ENCODE measurements at regions not wholly inside any gene's neighbourhood (a gene's known extent, or its start where the extent isn't known, plus 50 kb on each side); places are given as distances from the start of the nearest gene placed in this dataset.

DNA sequence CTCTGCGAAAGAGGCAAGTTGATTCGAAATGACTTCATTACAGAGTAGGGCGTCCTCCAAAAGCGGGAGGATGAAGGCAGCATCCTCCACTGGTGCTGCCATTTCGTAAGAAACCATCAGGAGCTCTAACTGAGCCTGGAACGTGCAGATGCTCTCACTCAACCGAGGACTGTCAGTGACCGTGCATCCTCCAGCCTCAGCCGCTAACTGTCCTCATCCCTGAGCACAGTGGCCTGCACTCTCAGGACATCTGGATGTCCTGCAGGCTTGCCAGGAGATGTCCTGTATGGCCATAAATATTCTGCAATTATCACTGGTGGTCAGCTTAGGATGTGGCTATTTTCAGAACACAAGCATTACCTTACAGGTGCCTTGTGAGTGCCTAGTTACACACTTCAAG is 107.1 kb upstream of the ADRA2C start:
- no peak overlapping the region for H3K27ac Mint-ChIP-seq (ENCODE audit: unreplicated experiment)
- TF ChIP-seq, protein P1, sequence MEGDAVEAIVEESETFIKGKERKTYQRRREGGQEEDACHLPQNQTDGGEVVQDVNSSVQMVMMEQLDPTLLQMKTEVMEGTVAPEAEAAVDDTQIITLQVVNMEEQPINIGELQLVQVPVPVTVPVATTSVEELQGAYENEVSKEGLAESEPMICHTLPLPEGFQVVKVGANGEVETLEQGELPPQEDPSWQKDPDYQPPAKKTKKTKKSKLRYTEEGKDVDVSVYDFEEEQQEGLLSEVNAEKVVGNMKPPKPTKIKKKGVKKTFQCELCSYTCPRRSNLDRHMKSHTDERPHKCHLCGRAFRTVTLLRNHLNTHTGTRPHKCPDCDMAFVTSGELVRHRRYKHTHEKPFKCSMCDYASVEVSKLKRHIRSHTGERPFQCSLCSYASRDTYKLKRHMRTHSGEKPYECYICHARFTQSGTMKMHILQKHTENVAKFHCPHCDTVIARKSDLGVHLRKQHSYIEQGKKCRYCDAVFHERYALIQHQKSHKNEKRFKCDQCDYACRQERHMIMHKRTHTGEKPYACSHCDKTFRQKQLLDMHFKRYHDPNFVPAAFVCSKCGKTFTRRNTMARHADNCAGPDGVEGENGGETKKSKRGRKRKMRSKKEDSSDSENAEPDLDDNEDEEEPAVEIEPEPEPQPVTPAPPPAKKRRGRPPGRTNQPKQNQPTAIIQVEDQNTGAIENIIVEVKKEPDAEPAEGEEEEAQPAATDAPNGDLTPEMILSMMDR (IDR thresholded peaks at IDR 0.05; ENCODE audit: insufficient read depth in 1 of 2, low read depth in 1 of 2, low read length in 1 of 2, severe bottlenecking in 1 of 2, unreplicated experiment in 1 of 2), result no peak
- DNase-seq, result no peak
- no peaks in the 10 kb centered on the region for H3K4me1 ChIP-seq
- no peaks in the 10 kb centered on the region for H3K27me3 ChIP-seq (replicated peaks; ENCODE audit: control insufficient read depth, insufficient read depth, low read length)
- H3K36me3 Mint-ChIP-seq (ENCODE audit: insufficient read depth, unreplicated experiment), result no peaks in the 10 kb centered on the region
- H3K9me3 Mint-ChIP-seq (ENCODE audit: unreplicated experiment), result no peaks in the 10 kb centered on the region
- H3K4me1 Mint-ChIP-seq (ENCODE audit: low read depth, unreplicated experiment), result no peaks in the 10 kb centered on the region
- no peaks in the 10 kb centered on the region for H3K36me3 ChIP-seq (ENCODE audit: control insufficient read depth, insufficient read depth, low read length)
- no peaks in the 10 kb centered on the region for H3K9me3 ChIP-seq
- ChIA-PET CTCF (no interaction called here), POLR2A (interaction anchor here (0.6 kb wide), 1 partner anchor 135 kb away, joined by 4 read pairs; no protein-coding TSS in a partner anchor)
- intact Hi-C loops (cut with micrococcal nuclease; ENCODE audit: unreplicated experiment), result no loop called here
- BruUV-seq (replicated peaks), result no TSS peak
- H3K27me3 Mint-ChIP-seq (ENCODE audit: insufficient read depth, unreplicated experiment), result no peaks in the 10 kb centered on the region
- H3K4me3 ChIP-seq (ENCODE audit: low read depth, low read length), result no peak overlapping the region
- H3K4me3 Mint-ChIP-seq (ENCODE audit: unreplicated experiment), result no peak overlapping the region

DNA sequence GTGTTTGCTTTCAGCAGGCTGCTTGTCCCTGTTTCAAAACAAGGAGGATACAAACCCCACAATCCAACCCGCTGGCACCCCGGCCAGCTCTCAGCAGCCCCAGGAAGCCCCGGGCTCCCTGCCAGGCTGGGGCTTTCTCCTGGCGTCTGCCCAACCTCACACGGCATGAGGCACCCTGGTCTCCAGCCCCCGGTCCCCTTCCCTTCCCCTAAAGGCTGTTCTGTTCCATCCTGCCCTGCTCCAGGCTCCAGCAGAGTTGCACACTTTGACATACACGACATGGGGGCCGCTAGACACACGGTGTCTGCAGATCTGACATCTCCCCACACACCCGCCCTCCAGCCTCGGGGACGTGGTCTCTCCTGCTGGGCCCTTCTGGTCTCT is 107.7 kb upstream of the ADRA2C start:
- CTCF ChIA-PET, result no interaction called here
- H3K36me3 Mint-ChIP-seq (ENCODE audit: insufficient read depth, unreplicated experiment), result no peaks in the 10 kb centered on the region
- no peak overlapping the region for H3K27ac Mint-ChIP-seq (ENCODE audit: unreplicated experiment)
- H3K4me3 Mint-ChIP-seq (ENCODE audit: unreplicated experiment), result no peak overlapping the region
- Histone ChIP-seq H3K27me3 (replicated peaks; ENCODE audit: control insufficient read depth, insufficient read depth, low read length) (no peaks in the 10 kb centered on the region), H3K36me3 (ENCODE audit: control insufficient read depth, insufficient read depth, low read length) (no peaks in the 10 kb centered on the region), H3K4me3 (ENCODE audit: low read depth, low read length) (no peak overlapping the region), H3K4me1 (no peaks in the 10 kb centered on the region), H3K9me3 (no peaks in the 10 kb centered on the region)
- DNase-seq, result no peak
- no peaks in the 10 kb centered on the region for H3K9me3 Mint-ChIP-seq (ENCODE audit: unreplicated experiment)
- BruUV-seq (replicated peaks), result no TSS peak
- intact Hi-C loops (cut with micrococcal nuclease; ENCODE audit: unreplicated experiment), result no loop called here
- POLR2A ChIA-PET, result no interaction called here
- H3K4me1 Mint-ChIP-seq (ENCODE audit: low read depth, unreplicated experiment), result no peaks in the 10 kb centered on the region
- H3K27me3 Mint-ChIP-seq (ENCODE audit: insufficient read depth, unreplicated experiment), result no peaks in the 10 kb centered on the region
- TF ChIP-seq, protein P1 (IDR thresholded peaks at IDR 0.05; ENCODE audit: insufficient read depth in 1 of 2, low read depth in 1 of 2, low read length in 1 of 2, severe bottlenecking in 1 of 2, unreplicated experiment in 1 of 2), result no peak

DNA sequence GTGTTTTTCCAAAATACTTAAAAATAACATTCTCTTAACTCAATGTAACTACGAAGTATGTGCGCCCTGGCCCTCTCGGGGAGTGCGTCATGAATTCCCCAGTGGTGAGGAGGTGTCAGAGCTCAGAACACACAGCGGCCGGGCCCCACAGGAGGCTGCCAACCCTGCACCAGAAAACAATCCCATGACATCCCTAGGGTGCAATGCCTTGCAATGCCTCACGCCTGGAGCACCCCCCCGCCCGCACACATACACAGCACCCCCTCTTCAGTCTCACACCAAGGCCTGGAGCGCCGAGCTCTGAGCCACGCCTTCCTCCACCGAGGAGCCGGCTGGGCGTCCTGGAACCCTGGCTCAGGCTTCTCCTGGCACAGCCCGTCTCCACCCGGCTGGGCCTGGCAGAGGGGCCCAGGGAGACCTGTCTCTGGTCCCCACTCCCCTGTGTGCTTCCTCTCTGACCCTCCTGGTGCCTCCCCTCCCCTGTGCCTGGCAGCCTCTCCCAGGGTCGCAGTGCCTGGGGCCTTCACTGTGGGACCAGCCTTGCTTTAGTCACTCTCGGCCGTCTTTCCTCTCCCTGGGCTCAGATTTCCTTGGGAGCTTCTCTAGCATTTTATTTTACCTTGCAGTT is 108.2 kb upstream of the ADRA2C start:
- Mint-ChIP-seq H3K27ac (ENCODE audit: unreplicated experiment) (no peak overlapping the region), H3K4me1 (ENCODE audit: low read depth, unreplicated experiment) (no peaks in the 10 kb centered on the region), H3K9me3 (ENCODE audit: unreplicated experiment) (no peaks in the 10 kb centered on the region), H3K36me3 (ENCODE audit: insufficient read depth, unreplicated experiment) (no peaks in the 10 kb centered on the region), H3K4me3 (ENCODE audit: unreplicated experiment) (no peak overlapping the region), H3K27me3 (ENCODE audit: insufficient read depth, unreplicated experiment) (no peaks in the 10 kb centered on the region)
- TF ChIP-seq, protein P1 (IDR thresholded peaks at IDR 0.05; ENCODE audit: insufficient read depth in 1 of 2, low read depth in 1 of 2, low read length in 1 of 2, severe bottlenecking in 1 of 2, unreplicated experiment in 1 of 2), result no peak
- Histone ChIP-seq H3K4me1 (no peaks in the 10 kb centered on the region), H3K27me3 (replicated peaks; ENCODE audit: control insufficient read depth, insufficient read depth, low read length) (no peaks in the 10 kb centered on the region), H3K36me3 (ENCODE audit: control insufficient read depth, insufficient read depth, low read length) (no peaks in the 10 kb centered on the region), H3K4me3 (ENCODE audit: low read depth, low read length) (no peak overlapping the region), H3K9me3 (no peaks in the 10 kb centered on the region)
- ChIA-PET POLR2A (no interaction called here), CTCF (no interaction called here)
- BruUV-seq (replicated peaks), result no TSS peak
- no peak for DNase-seq
- intact Hi-C loops (cut with micrococcal nuclease; ENCODE audit: unreplicated experiment), result no loop called here
